NCI-H1092 (cell line): ENCODE measurements at regions not wholly inside any gene's neighbourhood (a gene's known extent, or its start where the extent isn't known, plus 50 kb on each side); places are given as distances from the start of the nearest gene placed in this dataset.

Source experiments
- DNase-seq: peaks from one replicate; lab custom pipeline; 2025; lab: John Stamatoyannopoulos, UW

- DNase-seq = no peak
Measured at GRCh38 chr2:239589270-239589825, 188.5 kb upstream of the HDAC4 start.

- no peak for DNase-seq
Measured at GRCh38 chr2:239588451-239589269, 187.8 kb upstream of the HDAC4 start.

- DNase-seq = no peak
Measured at GRCh38 chr2:239587841-239588240, 187.0 kb upstream of the HDAC4 start.

- DNase-seq = no peak
Measured at GRCh38 chr2:239587311-239587731, 186.5 kb upstream of the HDAC4 start.

- DNase-seq = no peak
Measured at GRCh38 chr2:239586651-239587310, 186.0 kb upstream of the HDAC4 start.

- no peak for DNase-seq
Measured at GRCh38 chr2:239585422-239585821, 184.6 kb upstream of the HDAC4 start.

- DNase-seq = no peak
Measured at GRCh38 chr2:239584986-239585385, 184.2 kb upstream of the HDAC4 start.

GRCh38 chr2:239583879-239584859, 183.3 kb upstream of the HDAC4 start:
- no peak for DNase-seq

GRCh38 chr2:239583171-239583878, 182.5 kb upstream of the HDAC4 start:
- no peak for DNase-seq

- DNase-seq = no peak
Measured at GRCh38 chr2:239582476-239582875, 181.7 kb upstream of the HDAC4 start.

- DNase-seq = no peak
Measured at GRCh38 chr2:239581352-239581901, 180.6 kb upstream of the HDAC4 start.

- DNase-seq = no peak
Measured at GRCh38 chr2:239580199-239580527, 179.3 kb upstream of the HDAC4 start.

GRCh38 chr2:239579524-239580198, 178.8 kb upstream of the HDAC4 start:
- DNase-seq = no peak

- DNase-seq = no peak
Measured at GRCh38 chr2:239579081-239579480, 178.3 kb upstream of the HDAC4 start.

- no peak for DNase-seq
Measured at GRCh38 chr2:239578381-239578780, 177.6 kb upstream of the HDAC4 start.

- DNase-seq = no peak
Measured at GRCh38 chr2:239577935-239578334, 177.1 kb upstream of the HDAC4 start.

GRCh38 chr2:239576784-239577685, 176.2 kb upstream of the HDAC4 start:
- DNase-seq = no peak

- no peak for DNase-seq
Measured at GRCh38 chr2:239575931-239576445, 175.2 kb upstream of the HDAC4 start.

GRCh38 chr2:239574434-239575156, 173.8 kb upstream of the HDAC4 start:
- no peak for DNase-seq
